A673 (cell line): ENCODE measurements at regions not wholly inside any gene's neighbourhood (a gene's known extent, or its start where the extent isn't known, plus 50 kb on each side); places are given as distances from the start of the nearest gene placed in this dataset.

ENCODE experiments used
- BruUV-seq: library from RNA; stranded (reverse); fragments of 400-500 nt; replicated peaks from 2 replicates; lab custom pipeline; 2021; lab: Mats Ljungman, UMichigan
- CTCF ChIA-PET: fragments of 300-600 bp; sonication (Branson Sonifier 250); formaldehyde crosslinking; loops from one replicate; lab custom pipeline; 2022; ENCODE audit warnings: antibody characterized with exemption; lab: Charles Lee
- POLR2A ChIA-PET: fragments of 300-600 bp; sonication (Branson Sonifier 250); formaldehyde crosslinking; loops from one replicate; lab custom pipeline; 2022; ENCODE audit warnings: antibody characterized with exemption; ENCODE audit not compliant: low non-redundant PET; lab: Charles Lee
- DNase-seq: peaks from one replicate; pipeline ENCODE4 v3.0.0-alpha.2; 2015; ENCODE audit warnings: low spot score
- H3K27ac ChIP-seq: fragments of 200-600 bp; sonication (generic); 2 replicates; pipeline ENCODE4 v1.5.1; 2016; ENCODE audit warnings: mixed run types, low read depth, mild to moderate bottlenecking, mixed read lengths, antibody characterized with exemption, low read length; ENCODE audit not compliant: poor library complexity, severe bottlenecking
- H3K27me3 ChIP-seq: fragments of 200-600 bp; sonication (generic); replicated peaks from 2 replicates; pipeline ENCODE4 v1.6.1; 2017; ENCODE audit warnings: mixed run types, low read depth, mild to moderate bottlenecking, mixed read lengths, antibody characterized with exemption, low read length; ENCODE audit not compliant: insufficient read depth, poor library complexity
- H3K36me3 ChIP-seq: fragments of 200-600 bp; sonication (generic); 2 replicates; pipeline ENCODE4 v1.6.1; 2016; ENCODE audit warnings: mixed run types, mild to moderate bottlenecking, mixed read lengths, antibody characterized with exemption, low read length; ENCODE audit not compliant: insufficient read depth, poor library complexity, severe bottlenecking
- H3K4me1 ChIP-seq: fragments of 200-600 bp; sonication (generic); 2 replicates; pipeline ENCODE4 v1.6.1; 2017; ENCODE audit warnings: mixed run types, mild to moderate bottlenecking, mixed read lengths, antibody characterized with exemption, low read length; ENCODE audit not compliant: insufficient read depth, poor library complexity, severe bottlenecking
- H3K4me3 ChIP-seq: fragments of 200-600 bp; sonication (generic); 2 replicates; pipeline ENCODE4 v1.5.1; 2016; ENCODE audit warnings: low read depth, mixed run types, mild to moderate bottlenecking, mixed read lengths, low read length; ENCODE audit not compliant: poor library complexity, severe bottlenecking
- H3K9me3 ChIP-seq: fragments of 200-600 bp; sonication (generic); 2 replicates; pipeline ENCODE4 v1.6.1; 2016; ENCODE audit warnings: mixed run types, low read depth, mild to moderate bottlenecking, mixed read lengths, antibody characterized with exemption, low read length; ENCODE audit not compliant: poor library complexity, severe bottlenecking
- EZH2 ChIP-seq: fragments of 200-600 bp; sonication (generic); IDR thresholded peaks from 2 replicates; pipeline ENCODE4 v1.6.1; 2017; ENCODE audit warnings: borderline replicate concordance, low read depth, mild to moderate bottlenecking, mixed read lengths, antibody characterized with exemption, low read length; ENCODE audit not compliant: poor library complexity, severe bottlenecking
- intact Hi-C: fragments of 100-400 bp; cut with micrococcal nuclease; formaldehyde crosslinking; loops from one replicate; pipeline ENCODE4 v1.10.0; 2022; ENCODE audit not compliant: unreplicated experiment
- TF ChIP-seq, protein P1 (sequence below): fragments of 300-800, 200-600 bp; sonication (generic); conservative IDR thresholded peaks from 2 replicates; pipeline ENCODE4 v1.5.1; 2017; ENCODE audit warnings: low read depth, mild to moderate bottlenecking, antibody characterized with exemption, low read length, moderate library complexity, mixed read lengths

DNA sequence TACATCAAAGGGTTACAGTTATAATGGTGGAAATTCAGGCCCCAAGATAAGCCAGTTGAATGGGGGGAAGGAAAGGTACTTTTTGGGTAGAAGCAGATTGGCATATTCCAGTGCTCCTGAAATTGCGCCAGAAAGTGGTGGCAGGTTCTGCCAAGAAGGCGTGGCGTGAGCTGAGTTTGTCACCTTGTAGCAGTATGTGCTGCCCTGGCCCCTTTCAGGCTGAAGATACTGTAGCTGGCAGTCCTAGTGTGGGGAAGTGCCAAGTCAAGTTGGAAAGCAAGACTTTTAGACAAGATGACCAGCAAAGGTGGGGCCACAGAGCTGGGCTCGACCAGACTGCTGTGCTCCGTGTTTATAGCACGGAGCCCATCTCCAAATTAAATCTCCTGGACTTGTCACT lies 133.6 kb upstream of the GLRA1 start:
- Histone ChIP-seq H3K27ac (no peak overlapping the region), H3K4me3 (no peak overlapping the region), H3K27me3 (no peaks in the 10 kb centered on the region), H3K36me3 (no peaks in the 10 kb centered on the region), H3K4me1 (no peaks in the 10 kb centered on the region), H3K9me3 (no peaks in the 10 kb centered on the region)
- intact Hi-C loops = no loop called here
- no TSS peak for BruUV-seq
- ChIA-PET POLR2A (no interaction called here), CTCF (no interaction called here)
- DNase-seq = no peak
- no peak for TF ChIP-seq EZH2
- TF ChIP-seq, protein P1, sequence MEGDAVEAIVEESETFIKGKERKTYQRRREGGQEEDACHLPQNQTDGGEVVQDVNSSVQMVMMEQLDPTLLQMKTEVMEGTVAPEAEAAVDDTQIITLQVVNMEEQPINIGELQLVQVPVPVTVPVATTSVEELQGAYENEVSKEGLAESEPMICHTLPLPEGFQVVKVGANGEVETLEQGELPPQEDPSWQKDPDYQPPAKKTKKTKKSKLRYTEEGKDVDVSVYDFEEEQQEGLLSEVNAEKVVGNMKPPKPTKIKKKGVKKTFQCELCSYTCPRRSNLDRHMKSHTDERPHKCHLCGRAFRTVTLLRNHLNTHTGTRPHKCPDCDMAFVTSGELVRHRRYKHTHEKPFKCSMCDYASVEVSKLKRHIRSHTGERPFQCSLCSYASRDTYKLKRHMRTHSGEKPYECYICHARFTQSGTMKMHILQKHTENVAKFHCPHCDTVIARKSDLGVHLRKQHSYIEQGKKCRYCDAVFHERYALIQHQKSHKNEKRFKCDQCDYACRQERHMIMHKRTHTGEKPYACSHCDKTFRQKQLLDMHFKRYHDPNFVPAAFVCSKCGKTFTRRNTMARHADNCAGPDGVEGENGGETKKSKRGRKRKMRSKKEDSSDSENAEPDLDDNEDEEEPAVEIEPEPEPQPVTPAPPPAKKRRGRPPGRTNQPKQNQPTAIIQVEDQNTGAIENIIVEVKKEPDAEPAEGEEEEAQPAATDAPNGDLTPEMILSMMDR = no peak

DNA sequence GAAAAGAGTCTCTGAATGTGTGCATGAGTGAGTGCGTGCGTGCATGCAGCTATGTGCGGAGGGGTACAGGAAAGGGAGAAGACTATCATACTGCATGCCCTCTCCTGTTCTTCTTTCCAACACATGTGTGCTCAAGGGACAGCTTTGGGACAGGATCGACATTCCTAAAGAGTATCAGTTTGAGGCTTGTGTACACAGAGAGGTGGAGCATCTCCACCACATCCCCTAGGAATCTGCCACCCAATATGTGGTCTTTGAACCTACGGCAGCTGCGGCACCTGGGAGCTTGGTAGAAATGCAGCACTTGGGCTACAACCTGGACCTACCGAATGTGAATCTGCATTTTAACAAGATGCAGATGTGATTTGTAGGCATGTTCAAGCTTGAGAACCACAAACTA lies 132.3 kb upstream of the GLRA1 start:
- Histone ChIP-seq H3K27me3 (no peaks in the 10 kb centered on the region), H3K4me1 (no peaks in the 10 kb centered on the region), H3K9me3 (no peaks in the 10 kb centered on the region), H3K36me3 (no peaks in the 10 kb centered on the region), H3K27ac (no peak overlapping the region), H3K4me3 (no peak overlapping the region)
- CTCF ChIA-PET = no interaction called here
- DNase-seq = no peak
- BruUV-seq = no TSS peak
- intact Hi-C loops = no loop called here
- TF ChIP-seq, protein P1 = no peak
- no peak for TF ChIP-seq EZH2
- POLR2A ChIA-PET = no interaction called here

DNA sequence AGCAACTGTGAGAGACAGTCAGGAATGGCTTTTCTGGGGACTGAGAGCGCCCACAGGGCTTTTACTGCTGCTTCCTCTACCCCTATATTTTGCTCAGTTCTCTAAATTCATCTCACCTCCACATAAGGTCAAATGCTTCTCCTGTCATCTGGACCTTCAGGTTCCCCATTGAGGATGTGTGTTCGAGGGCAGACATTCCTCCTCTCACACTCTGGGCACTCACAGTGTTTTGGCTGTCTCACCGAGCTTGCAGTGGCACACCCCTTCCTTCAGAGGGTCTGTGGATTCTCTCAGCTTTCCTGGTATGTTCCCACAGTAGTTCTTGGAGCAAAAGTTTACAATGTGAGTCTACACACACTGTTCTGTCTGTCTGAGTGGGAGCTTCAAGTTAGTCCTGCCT lies 127.8 kb upstream of the GLRA1 start:
- CTCF ChIA-PET = no interaction called here
- BruUV-seq = no TSS peak
- no peak for TF ChIP-seq EZH2
- TF ChIP-seq, protein P1 = no peak

More for the DNA sequence above, 127.8 kb upstream of the GLRA1 start:
- Histone ChIP-seq H3K4me1 (no peaks in the 10 kb centered on the region), H3K4me3 (no peak overlapping the region), H3K27me3 (no peaks in the 10 kb centered on the region), H3K9me3 (no peaks in the 10 kb centered on the region), H3K36me3 (no peaks in the 10 kb centered on the region), H3K27ac (no peak overlapping the region)
- DNase-seq = no peak
- intact Hi-C loops = no loop called here
- POLR2A ChIA-PET = interaction anchor here (0.5 kb wide), 1 partner anchor 1450 kb away, joined by 3 read pairs; no protein-coding TSS in a partner anchor
